H9 (cell line): ENCODE measurements at regions not wholly inside any gene's neighbourhood (a gene's known extent, or its start where the extent isn't known, plus 50 kb on each side); places are given as distances from the start of the nearest gene placed in this dataset.
A peak's percentile ranks its signal among the peaks of the same experiment; 100 is the strongest.

Experiments used
- DNase-seq: peaks from one replicate; pipeline ENCODE4 v3.0.0-alpha.2; 2017
- H2AFZ ChIP-seq: one replicate; pipeline ENCODE4 v1.6.1; 2013; ENCODE audit warnings: mild to moderate bottlenecking, low read length, control low read depth, moderate library complexity
- H2AK5ac ChIP-seq: 2 replicates; pipeline ENCODE4 v1.6.1; 2013; ENCODE audit warnings: low read length, control low read depth, mixed read lengths; ENCODE audit not compliant: insufficient read length
- H2BK120ac ChIP-seq: one replicate; pipeline ENCODE4 v1.6.1; 2013; ENCODE audit warnings: low read depth, mild to moderate bottlenecking, low read length, control low read depth, inconsistent platforms; ENCODE audit not compliant: poor library complexity, severe bottlenecking
- H2BK12ac ChIP-seq: 2 replicates; pipeline ENCODE4 v1.6.1; 2013; ENCODE audit warnings: low read length, control low read depth, mixed read lengths, low read depth; ENCODE audit not compliant: insufficient read length
- H2BK15ac ChIP-seq: 2 replicates; pipeline ENCODE4 v1.6.1; 2013; ENCODE audit warnings: low read depth, low read length, control low read depth
- H2BK20ac ChIP-seq: one replicate; pipeline ENCODE4 v1.6.1; 2013; ENCODE audit warnings: low read depth, mild to moderate bottlenecking, low read length, control low read depth, inconsistent platforms; ENCODE audit not compliant: poor library complexity, severe bottlenecking
- H2BK5ac ChIP-seq: 2 replicates; pipeline ENCODE4 v1.6.1; 2013; ENCODE audit warnings: low read length, control low read depth, mixed read lengths; ENCODE audit not compliant: insufficient read length
- H3K14ac ChIP-seq: 2 replicates; pipeline ENCODE4 v1.6.1; 2013; ENCODE audit warnings: low read length, control low read depth; ENCODE audit not compliant: insufficient read depth
- H3K18ac ChIP-seq: 2 replicates; pipeline ENCODE4 v1.6.1; 2013; ENCODE audit warnings: low read depth, mild to moderate bottlenecking, mixed read lengths, low read length, control low read depth; ENCODE audit not compliant: insufficient read length
- H3K23ac ChIP-seq: 2 replicates; pipeline ENCODE4 v1.6.1; 2013; ENCODE audit warnings: low read length, control low read depth, mixed read lengths, low read depth; ENCODE audit not compliant: insufficient read length
- H3K23me2 ChIP-seq: 2 replicates; pipeline ENCODE4 v1.6.1; 2013; ENCODE audit warnings: low read depth, mild to moderate bottlenecking, mixed read lengths, low read length, control low read depth; ENCODE audit not compliant: insufficient read length, poor library complexity, severe bottlenecking
- H3K27ac ChIP-seq: 2 replicates; pipeline ENCODE4 v1.5.1; 2013; ENCODE audit warnings: low read length, control low read depth, mixed read lengths, low read depth; ENCODE audit not compliant: insufficient read length
- H3K27me3 ChIP-seq: 2 replicates; pipeline ENCODE4 v1.6.1; 2013; ENCODE audit warnings: low read length, control low read depth, inconsistent platforms; ENCODE audit not compliant: insufficient read depth
- H3K4ac ChIP-seq: 2 replicates; pipeline ENCODE4 v1.6.1; 2013; ENCODE audit warnings: low read depth, mild to moderate bottlenecking, control low read depth, inconsistent platforms, low read length, moderate library complexity
- H3K4me1 ChIP-seq: 2 replicates; pipeline ENCODE4 v1.6.1; 2013; ENCODE audit warnings: low read length, control low read depth, inconsistent platforms; ENCODE audit not compliant: insufficient read depth
- H3K4me2 ChIP-seq: 2 replicates; pipeline ENCODE4 v1.6.1; 2013; ENCODE audit warnings: low read length, control low read depth, mixed read lengths; ENCODE audit not compliant: insufficient read length, insufficient read depth
- H3K56ac ChIP-seq: 2 replicates; pipeline ENCODE4 v1.6.1; 2013; ENCODE audit warnings: low read depth, mild to moderate bottlenecking, mixed read lengths, low read length, control low read depth; ENCODE audit not compliant: insufficient read length
- H3K79me1 ChIP-seq: 2 replicates; pipeline ENCODE4 v1.6.1; 2013; ENCODE audit warnings: low read depth, mild to moderate bottlenecking, moderate library complexity, low read length, control low read depth, inconsistent platforms; ENCODE audit not compliant: insufficient read depth, poor library complexity, severe bottlenecking
- H3K79me2 ChIP-seq: 2 replicates; pipeline ENCODE4 v1.6.1; 2013; ENCODE audit warnings: low read length, control low read depth, inconsistent platforms; ENCODE audit not compliant: insufficient read depth
- H3K9ac ChIP-seq: 2 replicates; pipeline ENCODE4 v1.6.1; 2013; ENCODE audit warnings: low read length, control low read depth, mixed read lengths; ENCODE audit not compliant: insufficient read length; ENCODE audit errors: extremely low read depth
- H3K9me3 ChIP-seq: one replicate; pipeline ENCODE4 v1.6.1; 2013; ENCODE audit warnings: low read depth, low read length, inconsistent platforms; ENCODE audit not compliant: control insufficient read depth
- H3T11ph ChIP-seq: one replicate; pipeline ENCODE4 v1.6.1; 2013; ENCODE audit warnings: mild to moderate bottlenecking, low read length, control low read depth, inconsistent platforms
- H4K20me1 ChIP-seq: one replicate; pipeline ENCODE4 v1.6.1; 2013; ENCODE audit not compliant: control insufficient read depth, insufficient read length, insufficient read depth
- H4K5ac ChIP-seq: 2 replicates; pipeline ENCODE4 v1.6.1; 2013; ENCODE audit warnings: low read depth, mild to moderate bottlenecking, mixed read lengths, low read length, control low read depth; ENCODE audit not compliant: insufficient read length
- H4K8ac ChIP-seq: replicated peaks from 2 replicates; pipeline ENCODE4 v1.6.1; 2013; ENCODE audit warnings: low read length, control low read depth, mixed read lengths, low read depth; ENCODE audit not compliant: insufficient read length
- H4K91ac ChIP-seq: 2 replicates; pipeline ENCODE4 v1.6.1; 2013; ENCODE audit warnings: low read depth, mild to moderate bottlenecking, moderate library complexity, mixed read lengths, low read length, control low read depth; ENCODE audit not compliant: insufficient read length
- H3K27ac Mint-ChIP-seq, 3 experiments: 2 replicates in 2 of 3; 3 replicates in 1 of 3; pipeline ENCODE4 v1.8.0; 2020 to 2021; ENCODE audit warnings: mixed read lengths in 3 of 3, mild to moderate bottlenecking in 1 of 3, moderate library complexity in 1 of 3
- H3K27me3 Mint-ChIP-seq: 2 replicates; pipeline ENCODE4 v1.8.0; 2021; ENCODE audit warnings: low read depth, mild to moderate bottlenecking, moderate library complexity, mixed read lengths
- H3K36me3 Mint-ChIP-seq, 3 experiments: 2 replicates in 2 of 3; 3 replicates in 1 of 3; pipeline ENCODE4 v1.8.0; 2020 to 2021; ENCODE audit warnings: low read depth in 3 of 3, mixed read lengths in 3 of 3; ENCODE audit not compliant: insufficient read depth in 1 of 3
- H3K4me1 Mint-ChIP-seq, 2 experiments: 2 replicates each; pipeline ENCODE4 v1.8.0; 2020; ENCODE audit warnings: mixed read lengths in 2 of 2
- H3K4me3 Mint-ChIP-seq, 2 experiments: 2 replicates in 1 of 2; 3 replicates in 1 of 2; pipeline ENCODE4 v1.8.0; 2020 to 2021; ENCODE audit warnings: mild to moderate bottlenecking in 2 of 2, mixed read lengths in 2 of 2, moderate library complexity in 1 of 2
- H3K9me3 Mint-ChIP-seq, 2 experiments: 2 replicates in 1 of 2; 3 replicates in 1 of 2; pipeline ENCODE4 v1.8.0; 2020; ENCODE audit warnings: mild to moderate bottlenecking in 2 of 2, mixed read lengths in 2 of 2, moderate library complexity in 1 of 2
- CTCF ChIP-seq: fragments of 200-600 bp; sonication (generic); conservative IDR thresholded peaks from 3 replicates; pipeline ENCODE4 v1.8.0; 2021; ENCODE audit warnings: antibody characterized with exemption, mild to moderate bottlenecking
- WGBS: extraction: QIAGEN DNeasy Blood & Tissue Kit; methylation state at CpG from one replicate; pipeline ENCODE4 v1.1.7; 2013; ENCODE audit warnings: missing lambda C conversion rate, low lambda C conversion rate, mixed read lengths; ENCODE audit not compliant: insufficient read length; ENCODE audit errors: extremely low coverage; 5-methylcytosine and 5-hydroxymethylcytosine counted together

- H3K23ac ChIP-seq = no peak overlapping the region
These were observed 56.6 kb upstream of the TRUB1 start for GRCh38 chr10:114881417-114881816.

More at GRCh38 chr10:114881417-114881816, 56.6 kb upstream of the TRUB1 start:
- H3K9ac ChIP-seq = no peak overlapping the region
- no peak overlapping the region for H3K4me2 ChIP-seq
- no peaks in the 10 kb centered on the region for H3K79me2 ChIP-seq
- Mint-ChIP-seq H3K27me3 (peaks cover 5% of the 10 kb centered on the region; the same call in 1 of the 2 replicates), H3K4me1 (peaks cover 33 to 48% of the 10 kb centered on the region in 2 experiments), H3K4me3 (peak overlapping the region; percentile 16 to 49; a peak in 3 of 5 replicates), H3K36me3 (no peaks in the 10 kb centered on the region; a peak in 1 of 7 replicates), H3K27ac (peak overlapping the region in 1 of 3 experiments; percentile 51; a peak in 3 of 7 replicates), H3K9me3 (no peaks in the 10 kb centered on the region)
- no peak overlapping the region for H2BK15ac ChIP-seq
- no peak overlapping the region for H3K4ac ChIP-seq
- H3K27ac ChIP-seq = no peak overlapping the region
- no peak overlapping the region for H2BK120ac ChIP-seq
- peaks cover 6% of the 10 kb centered on the region; the same call in 1 of the 2 replicates for H3K4me1 ChIP-seq
- no peak overlapping the region for H2BK5ac ChIP-seq
- H2BK12ac ChIP-seq = no peak overlapping the region
- no peaks in the 10 kb centered on the region for H3K9me3 ChIP-seq
- no peaks in the 10 kb centered on the region for H3K27me3 ChIP-seq
- no peak overlapping the region for H3K56ac ChIP-seq
- H2AFZ ChIP-seq = no peak overlapping the region
- no peak overlapping the region for H4K8ac ChIP-seq
- no peak for TF ChIP-seq CTCF
- H3K14ac ChIP-seq = no peak overlapping the region
- H4K91ac ChIP-seq = no peak overlapping the region
- no peak overlapping the region for H2BK20ac ChIP-seq
- H3K79me1 ChIP-seq = no peaks in the 10 kb centered on the region
- H3T11ph ChIP-seq = no peak overlapping the region
- H3K18ac ChIP-seq = no peak overlapping the region
- H4K5ac ChIP-seq = no peak overlapping the region
- WGBS = no CpG with 5 or more reads among the region's 3 CpGs
- no peak overlapping the region for H2AK5ac ChIP-seq
- DNase-seq = no peak
- no peaks in the 10 kb centered on the region for H3K23me2 ChIP-seq
- H4K20me1 ChIP-seq = no peaks in the 10 kb centered on the region
